ENCODE measurements at regions not wholly inside any gene's neighbourhood (a gene's known extent, or its start where the extent isn't known, plus 50 kb on each side); places are given as distances from the start of the nearest gene placed in this dataset.

DNA sequence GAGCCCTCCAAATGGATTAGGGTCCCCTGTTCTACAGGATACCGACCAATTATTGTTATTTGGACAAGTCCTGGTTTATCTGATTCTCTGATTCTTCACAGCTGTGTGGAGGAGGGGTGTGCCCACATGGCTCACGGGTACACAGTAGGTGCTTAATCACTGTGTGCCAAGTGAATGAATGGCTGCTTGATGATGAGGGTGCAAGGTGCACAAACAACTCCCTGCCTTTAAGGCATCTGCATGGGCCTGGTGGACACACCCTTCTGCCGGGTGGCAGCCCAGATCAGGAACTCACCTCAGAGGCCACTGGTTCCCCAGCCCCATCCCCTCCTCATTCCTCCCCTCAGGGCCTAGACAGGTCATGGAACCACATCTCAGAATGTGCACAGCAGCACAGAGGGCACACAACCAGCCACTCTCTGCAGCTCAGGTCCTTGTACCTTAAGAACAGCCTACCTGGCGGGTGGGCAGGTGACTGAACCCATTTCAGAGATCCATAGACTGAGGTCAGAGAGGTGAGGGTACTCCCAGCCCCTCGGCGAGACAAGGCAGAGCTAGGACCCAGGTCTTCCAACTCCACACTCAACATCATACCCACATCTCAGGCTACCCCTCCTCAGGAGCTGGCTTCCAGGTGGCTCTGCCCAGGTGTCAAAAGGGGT is 50.3 kb downstream of the SHANK2 start:
- ChIA-PET POLR2A (no interaction called here), CTCF (no interaction called here)
- Histone ChIP-seq H3K27ac (ENCODE audit: low read depth, low read length) (no peak overlapping the region), H3K4me3 (ENCODE audit: low read length) (no peak overlapping the region), H3K4me1 (ENCODE audit: insufficient read depth, low read length) (no peaks in the 10 kb centered on the region), H3K36me3 (ENCODE audit: insufficient read depth, low read length) (no peaks in the 10 kb centered on the region), H3K9me3 (ENCODE audit: low read length) (no peaks in the 10 kb centered on the region), H3K27me3 (ENCODE audit: insufficient read depth, low read length, poor library complexity, severe bottlenecking) (no peaks in the 10 kb centered on the region)
- Mint-ChIP-seq H3K36me3 (no peaks in the 10 kb centered on the region), H3K9me3 (no peaks in the 10 kb centered on the region), H3K4me1 (no peaks in the 10 kb centered on the region), H3K27me3 (no peaks in the 10 kb centered on the region), H3K27ac (no peak overlapping the region), H3K4me3 (no peak overlapping the region)
- DNase-seq = no peak

GRCh38 chr11:71201231-71201630 is 51.1 kb downstream of the SHANK2 start:
- H3K36me3 Mint-ChIP-seq = no peaks in the 10 kb centered on the region
- Histone ChIP-seq H3K4me3 (ENCODE audit: low read length) (no peak overlapping the region), H3K36me3 (ENCODE audit: insufficient read depth, low read length) (no peaks in the 10 kb centered on the region), H3K27ac (ENCODE audit: low read depth, low read length) (no peak overlapping the region), H3K27me3 (ENCODE audit: insufficient read depth, low read length, poor library complexity, severe bottlenecking) (no peaks in the 10 kb centered on the region), H3K4me1 (ENCODE audit: insufficient read depth, low read length) (no peaks in the 10 kb centered on the region), H3K9me3 (ENCODE audit: low read length) (no peaks in the 10 kb centered on the region)
- no peak for DNase-seq
- no peak overlapping the region for H3K27ac Mint-ChIP-seq
- H3K4me1 Mint-ChIP-seq = no peaks in the 10 kb centered on the region
- H3K9me3 Mint-ChIP-seq = no peaks in the 10 kb centered on the region
- CTCF ChIA-PET = no interaction called here
- no peak overlapping the region for H3K4me3 Mint-ChIP-seq
- no peaks in the 10 kb centered on the region for H3K27me3 Mint-ChIP-seq
- POLR2A ChIA-PET = no interaction called here

DNA sequence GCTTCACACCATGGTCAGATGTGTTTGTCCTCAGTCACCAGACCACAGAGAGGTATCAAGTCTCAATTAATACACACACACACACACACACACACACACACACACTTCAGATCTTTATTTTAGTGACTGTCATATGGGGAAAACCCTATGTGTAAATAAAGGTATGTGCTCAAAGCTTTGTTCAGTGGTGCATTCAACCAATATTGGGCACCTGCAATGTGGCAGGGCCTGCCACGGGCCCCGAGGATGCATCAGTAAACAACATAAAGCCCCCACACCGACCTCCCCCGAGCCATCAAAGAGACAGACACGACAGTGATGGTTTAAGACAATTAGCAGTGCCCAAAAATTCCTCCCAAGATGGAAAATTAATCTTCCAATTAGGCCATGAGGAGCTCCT is 51.6 kb downstream of the SHANK2 start:
- H3K9me3 ChIP-seq (ENCODE audit: low read length) = no peaks in the 10 kb centered on the region
- Mint-ChIP-seq H3K9me3 (no peaks in the 10 kb centered on the region), H3K4me1 (no peaks in the 10 kb centered on the region), H3K27ac (no peak overlapping the region), H3K36me3 (no peaks in the 10 kb centered on the region), H3K4me3 (no peak overlapping the region), H3K27me3 (no peaks in the 10 kb centered on the region)
- ChIA-PET CTCF (no interaction called here), POLR2A (no interaction called here)
- no peak for DNase-seq
- no peaks in the 10 kb centered on the region for H3K36me3 ChIP-seq (ENCODE audit: insufficient read depth, low read length)
- no peaks in the 10 kb centered on the region for H3K4me1 ChIP-seq (ENCODE audit: insufficient read depth, low read length)
- no peak overlapping the region for H3K27ac ChIP-seq (ENCODE audit: low read depth, low read length)
- H3K4me3 ChIP-seq (ENCODE audit: low read length) = no peak overlapping the region
- no peaks in the 10 kb centered on the region for H3K27me3 ChIP-seq (ENCODE audit: insufficient read depth, low read length, poor library complexity, severe bottlenecking)

GRCh38 chr11:71200172-71200716 is 52.1 kb downstream of the SHANK2 start:
- no peaks in the 10 kb centered on the region for H3K27me3 Mint-ChIP-seq
- no peak overlapping the region for H3K27ac ChIP-seq (ENCODE audit: low read depth, low read length)
- H3K4me1 Mint-ChIP-seq = no peaks in the 10 kb centered on the region
- H3K4me3 Mint-ChIP-seq = no peak overlapping the region
- no peaks in the 10 kb centered on the region for H3K27me3 ChIP-seq (ENCODE audit: insufficient read depth, low read length, poor library complexity, severe bottlenecking)
- H3K36me3 ChIP-seq (ENCODE audit: insufficient read depth, low read length) = no peaks in the 10 kb centered on the region
- POLR2A ChIA-PET = no interaction called here
- H3K4me3 ChIP-seq (ENCODE audit: low read length) = no peak overlapping the region
- no peak for DNase-seq
- H3K9me3 Mint-ChIP-seq = no peaks in the 10 kb centered on the region
- CTCF ChIA-PET = no interaction called here
- H3K27ac Mint-ChIP-seq = no peak overlapping the region
- H3K9me3 ChIP-seq (ENCODE audit: low read length) = no peaks in the 10 kb centered on the region
- H3K36me3 Mint-ChIP-seq = no peaks in the 10 kb centered on the region
- H3K4me1 ChIP-seq (ENCODE audit: insufficient read depth, low read length) = no peaks in the 10 kb centered on the region

GRCh38 chr11:71199226-71199820 is 53.1 kb downstream of the SHANK2 start:
- Mint-ChIP-seq H3K4me3 (no peak overlapping the region), H3K27ac (no peak overlapping the region), H3K36me3 (no peaks in the 10 kb centered on the region), H3K27me3 (peaks cover 3 to 4% of the 10 kb centered on the region in 2 donors), H3K9me3 (peaks cover 0 to 2% (median 0%) of the 10 kb centered on the region in 5 donors), H3K4me1 (no peaks in the 10 kb centered on the region)
- ChIA-PET CTCF (no interaction called here), POLR2A (no interaction called here)
- Histone ChIP-seq H3K36me3 (ENCODE audit: insufficient read depth, low read length) (no peaks in the 10 kb centered on the region), H3K4me1 (ENCODE audit: insufficient read depth, low read length) (no peaks in the 10 kb centered on the region), H3K9me3 (ENCODE audit: low read length) (no peaks in the 10 kb centered on the region), H3K4me3 (ENCODE audit: low read length) (no peak overlapping the region), H3K27me3 (ENCODE audit: insufficient read depth, low read length, poor library complexity, severe bottlenecking) (no peaks in the 10 kb centered on the region), H3K27ac (ENCODE audit: low read depth, low read length) (no peak overlapping the region)
- no peak for DNase-seq

DNA sequence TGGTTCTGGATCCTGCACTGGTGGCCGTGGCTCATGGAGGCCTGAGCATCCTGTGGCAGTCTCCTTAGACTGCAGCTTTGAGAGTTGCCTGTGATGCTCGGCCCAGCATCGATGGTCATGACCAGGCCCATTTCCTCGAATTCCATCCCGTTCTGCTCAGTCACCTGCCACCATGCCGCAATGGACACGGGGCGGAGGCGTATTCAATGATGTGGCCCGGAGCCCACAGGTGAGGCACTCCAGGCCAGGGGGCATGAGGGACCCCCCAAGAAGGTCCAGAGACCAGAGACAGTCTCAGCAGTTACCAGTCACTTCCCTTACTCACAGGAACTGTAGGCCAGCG is 53.6 kb downstream of the SHANK2 start:
- CTCF ChIA-PET = no interaction called here

DNA sequence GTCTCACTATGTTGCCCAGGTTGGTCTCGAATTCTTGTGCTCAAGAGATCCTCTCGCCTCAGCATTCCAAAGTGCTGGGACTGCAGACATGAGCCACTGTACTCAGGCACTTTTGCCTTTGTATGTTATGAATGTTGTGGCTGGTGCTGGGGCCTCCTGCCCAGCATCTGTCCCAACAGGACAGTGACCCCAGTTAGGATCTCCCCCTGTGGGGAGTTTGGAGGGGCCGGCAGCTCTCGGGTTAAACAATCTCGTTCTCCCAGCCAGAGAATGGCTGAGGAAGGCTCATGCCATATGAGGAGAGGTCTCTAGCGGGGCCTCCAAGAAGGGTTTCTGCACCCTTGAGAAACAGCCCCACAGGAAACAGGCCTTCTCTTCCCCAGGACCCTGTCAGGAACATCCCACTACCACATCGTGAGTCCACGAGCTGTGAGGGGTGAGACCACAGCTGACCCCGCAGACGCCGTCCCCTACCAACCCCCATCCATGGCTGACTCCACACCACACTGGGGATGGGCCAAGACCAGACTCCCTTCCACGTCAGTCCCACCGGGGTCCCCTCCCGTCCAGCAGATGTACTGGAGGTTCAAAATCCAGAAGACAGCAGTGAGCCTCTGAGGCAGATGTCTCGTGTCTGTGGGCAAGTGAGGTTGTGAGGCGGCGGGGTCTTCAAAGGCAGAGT is 54.1 kb downstream of the SHANK2 start:
- Mint-ChIP-seq H3K9me3 (peaks cover 0 to 2% (median 0%) of the 10 kb centered on the region in 5 donors), H3K27ac (no peak overlapping the region), H3K36me3 (no peaks in the 10 kb centered on the region), H3K27me3 (peaks cover 5 to 9% of the 10 kb centered on the region in 2 donors), H3K4me1 (no peaks in the 10 kb centered on the region), H3K4me3 (no peak overlapping the region)
- Histone ChIP-seq H3K27me3 (ENCODE audit: insufficient read depth, low read length, poor library complexity, severe bottlenecking) (no peaks in the 10 kb centered on the region), H3K27ac (ENCODE audit: low read depth, low read length) (no peak overlapping the region), H3K36me3 (ENCODE audit: insufficient read depth, low read length) (no peaks in the 10 kb centered on the region), H3K4me3 (ENCODE audit: low read length) (no peak overlapping the region), H3K4me1 (ENCODE audit: insufficient read depth, low read length) (no peaks in the 10 kb centered on the region), H3K9me3 (ENCODE audit: low read length) (no peaks in the 10 kb centered on the region)
- no peak for DNase-seq
- ChIA-PET CTCF (no interaction called here), POLR2A (no interaction called here)

More for the DNA sequence above, 53.6 kb downstream of the SHANK2 start:
- no peaks in the 10 kb centered on the region for H3K9me3 ChIP-seq (ENCODE audit: low read length)
- Mint-ChIP-seq H3K4me1 (no peaks in the 10 kb centered on the region), H3K36me3 (no peaks in the 10 kb centered on the region), H3K4me3 (no peak overlapping the region), H3K9me3 (peaks cover 0 to 2% (median 0%) of the 10 kb centered on the region in 5 donors), H3K27me3 (peaks cover 5 to 6% of the 10 kb centered on the region in 2 donors), H3K27ac (no peak overlapping the region)
- H3K27ac ChIP-seq (ENCODE audit: low read depth, low read length) = no peak overlapping the region
- H3K27me3 ChIP-seq (ENCODE audit: insufficient read depth, low read length, poor library complexity, severe bottlenecking) = no peaks in the 10 kb centered on the region
- no peak for DNase-seq
- no peaks in the 10 kb centered on the region for H3K4me1 ChIP-seq (ENCODE audit: insufficient read depth, low read length)
- no peaks in the 10 kb centered on the region for H3K36me3 ChIP-seq (ENCODE audit: insufficient read depth, low read length)
- POLR2A ChIA-PET = no interaction called here
- no peak overlapping the region for H3K4me3 ChIP-seq (ENCODE audit: low read length)

- H3K4me3 Mint-ChIP-seq = no peak overlapping the region
- no peaks in the 10 kb centered on the region for H3K36me3 Mint-ChIP-seq
- no peaks in the 10 kb centered on the region for H3K4me1 Mint-ChIP-seq
- Histone ChIP-seq H3K4me3 (ENCODE audit: low read length) (no peak overlapping the region), H3K27me3 (ENCODE audit: insufficient read depth, low read length, poor library complexity, severe bottlenecking) (no peaks in the 10 kb centered on the region), H3K4me1 (ENCODE audit: insufficient read depth, low read length) (no peaks in the 10 kb centered on the region), H3K36me3 (ENCODE audit: insufficient read depth, low read length) (no peaks in the 10 kb centered on the region), H3K27ac (ENCODE audit: low read depth, low read length) (no peak overlapping the region), H3K9me3 (ENCODE audit: low read length) (no peaks in the 10 kb centered on the region)
- H3K27me3 Mint-ChIP-seq = peaks cover 5 to 9% of the 10 kb centered on the region in 2 donors
- DNase-seq = no peak
- CTCF ChIA-PET = no interaction called here
- no peak overlapping the region for H3K27ac Mint-ChIP-seq
- H3K9me3 Mint-ChIP-seq = peaks cover 0 to 2% (median 0%) of the 10 kb centered on the region in 5 donors
- POLR2A ChIA-PET = no interaction called here
Measured at GRCh38 chr11:71197096-71197495, 55.3 kb downstream of the SHANK2 start.
